ENCODE measurements at regions not wholly inside any gene's neighbourhood (a gene's known extent, or its start where the extent isn't known, plus 50 kb on each side); places are given as distances from the start of the nearest gene placed in this dataset.

GRCh38 chr16:27724482-27725235 is 174.7 kb downstream of the KATNIP start:
- peak overlapping the region; percentile 98 for H3K27ac ChIP-seq
- peak overlapping the region; percentile 30 for H3K4me3 ChIP-seq (ENCODE audit: low read depth, low read length)

GRCh38 chr16:27725236-27726000 is 175.5 kb downstream of the KATNIP start:
- H3K9me3 ChIP-seq (ENCODE audit: severe bottlenecking): no peaks in the 10 kb centered on the region
- peak overlapping the region; percentile 98 for H3K27ac ChIP-seq
- peaks cover 82% of the 10 kb centered on the region for H3K36me3 ChIP-seq
- H3K4me3 ChIP-seq (ENCODE audit: low read depth, low read length): 0 out of 2 replicates have a peak overlapping the region, but pooled peaks have one; percentile 30
- H3K27me3 ChIP-seq (ENCODE audit: insufficient read depth, low read depth, severe bottlenecking): no peaks in the 10 kb centered on the region
- no peak for DNase-seq
- no peak for TF ChIP-seq CTCF (IDR thresholded peaks at IDR 0.05; ENCODE audit: low read depth, low read length)

More at GRCh38 chr16:27724482-27725235, 174.7 kb downstream of the KATNIP start:
- DNase-seq: peak; percentile 44
- Histone ChIP-seq H3K27me3 (ENCODE audit: insufficient read depth, low read depth, severe bottlenecking) (no peaks in the 10 kb centered on the region), H3K9me3 (ENCODE audit: severe bottlenecking) (no peaks in the 10 kb centered on the region), H3K36me3 (peaks cover 76% of the 10 kb centered on the region)
- TF ChIP-seq CTCF (IDR thresholded peaks at IDR 0.05; ENCODE audit: low read depth, low read length): no peak

GRCh38 chr16:27726621-27727261 is 176.8 kb downstream of the KATNIP start:
- Histone ChIP-seq H3K27ac (no peak overlapping the region; the same call in 1 of the 2 replicates), H3K9me3 (ENCODE audit: severe bottlenecking) (no peaks in the 10 kb centered on the region), H3K4me3 (ENCODE audit: low read depth, low read length) (no peak overlapping the region), H3K27me3 (ENCODE audit: insufficient read depth, low read depth, severe bottlenecking) (no peaks in the 10 kb centered on the region), H3K36me3 (peaks cover 89% of the 10 kb centered on the region)
- DNase-seq: no peak
- TF ChIP-seq CTCF (IDR thresholded peaks at IDR 0.05; ENCODE audit: low read depth, low read length): no peak

GRCh38 chr16:27727941-27728340 is 178.0 kb downstream of the KATNIP start:
- H3K9me3 ChIP-seq (ENCODE audit: severe bottlenecking): no peaks in the 10 kb centered on the region
- H3K36me3 ChIP-seq: peaks cover 89% of the 10 kb centered on the region
- TF ChIP-seq CTCF (IDR thresholded peaks at IDR 0.05; ENCODE audit: low read depth, low read length): no peak
- no peak overlapping the region for H3K4me3 ChIP-seq (ENCODE audit: low read depth, low read length)
- no peak overlapping the region for H3K27ac ChIP-seq
- no peak for DNase-seq
- no peaks in the 10 kb centered on the region for H3K27me3 ChIP-seq (ENCODE audit: insufficient read depth, low read depth, severe bottlenecking)

GRCh38 chr16:27728691-27729090 is 178.7 kb downstream of the KATNIP start:
- Histone ChIP-seq H3K27ac (no peak overlapping the region), H3K9me3 (ENCODE audit: severe bottlenecking) (no peaks in the 10 kb centered on the region), H3K4me3 (ENCODE audit: low read depth, low read length) (no peak overlapping the region), H3K27me3 (ENCODE audit: insufficient read depth, low read depth, severe bottlenecking) (no peaks in the 10 kb centered on the region), H3K36me3 (peaks cover 94% of the 10 kb centered on the region)
- no peak for DNase-seq
- no peak for TF ChIP-seq CTCF (IDR thresholded peaks at IDR 0.05; ENCODE audit: low read depth, low read length)
